B cell (primary cell): ENCODE measurements at regions not wholly inside any gene's neighbourhood (a gene's known extent, or its start where the extent isn't known, plus 50 kb on each side); places are given as distances from the start of the nearest gene placed in this dataset.

Experiments used
- ATAC-seq: fragments of 200-7000 bp; cut with Tn5 transposase; one replicate; pipeline ENCODE4 v1.10.0; 2021; ENCODE audit warnings: low read depth, mild to moderate bottlenecking, moderate number of reproducible peaks, moderate library complexity
- CTCF ChIA-PET: fragments of 350-600 bp; sonication (Branson Sonifier 250); formaldehyde crosslinking; loops from one replicate; lab custom pipeline; 2021; ENCODE audit warnings: antibody characterized with exemption, inconsistent platforms; lab: Charles Lee
- POLR2A ChIA-PET: fragments of 350-600 bp; sonication (Branson Sonifier 250); formaldehyde crosslinking; loops from one replicate; lab custom pipeline; 2021; ENCODE audit warnings: antibody characterized with exemption; lab: Charles Lee
- DNase-seq: peaks from one replicate; pipeline ENCODE4 v3.0.0; 2013
- H2AFZ ChIP-seq: 2 replicates; pipeline ENCODE4 v1.6.1; 2012; ENCODE audit warnings: mild to moderate bottlenecking, low read depth, low read length; ENCODE audit not compliant: insufficient read depth, poor library complexity, severe bottlenecking
- H3K27ac ChIP-seq, 2 donors: 1 replicate in 1 of 2; 2 replicates in 1 of 2; pipeline ENCODE4 v1.5.1; 2012 to 2013; ENCODE audit warnings: low read length in 2 of 2, mild to moderate bottlenecking in 2 of 2, moderate library complexity in 1 of 2
- H3K27me3 ChIP-seq, 4 experiments: fragments of 200-600 bp in 1 of 4; sonication (generic) in 1 of 4; replicated peaks in 1 of 4; 1 replicate in 2 of 4; 2 replicates in 2 of 4; pipeline versions ENCODE4 v1.6.1 to v1.7.0; 2013 to 2016; ENCODE audit warnings: low read length in 3 of 4, mild to moderate bottlenecking in 2 of 4, mixed read lengths in 1 of 4, moderate library complexity in 1 of 4; ENCODE audit not compliant: insufficient read depth in 4 of 4, control insufficient read depth in 3 of 4; ENCODE audit errors: control extremely low read depth in 1 of 4
- H3K36me3 ChIP-seq, 2 experiments: replicated peaks in 1 of 2; 1 replicate in 1 of 2; 2 replicates in 1 of 2; pipeline versions ENCODE4 v1.6.1 to v1.7.1; 2013; ENCODE audit warnings: low read length in 1 of 2; ENCODE audit not compliant: insufficient read depth in 2 of 2, control insufficient read depth in 1 of 2; ENCODE audit errors: control extremely low read depth in 1 of 2, extremely low read depth in 1 of 2
- H3K4me1 ChIP-seq, 2 donors: fragments of 200-600 bp in 1 of 2; sonication (generic) in 1 of 2; 1 replicate in 1 of 2; 2 replicates in 1 of 2; pipeline versions ENCODE4 v1.5.1 to v1.6.1; 2013 to 2017; ENCODE audit warnings: low read length in 2 of 2; ENCODE audit not compliant: control insufficient read depth in 2 of 2, insufficient read depth in 2 of 2
- H3K4me2 ChIP-seq: replicated peaks from 2 replicates; pipeline ENCODE3; 2012; ENCODE audit warnings: mild to moderate bottlenecking, low read depth, low read length; ENCODE audit not compliant: poor library complexity, severe bottlenecking
- H3K4me3 ChIP-seq, 5 experiments: fragments of 200-600 bp in 1 of 5; sonication (generic) in 1 of 5; 1 replicate in 3 of 5; 2 replicates in 2 of 5; pipeline versions ENCODE4 v1.5.1 to v1.7.0; 2011 to 2016; ENCODE audit warnings: low read length in 4 of 5, mild to moderate bottlenecking in 4 of 5, low read depth in 2 of 5, control low read depth in 1 of 5, moderate library complexity in 1 of 5; ENCODE audit not compliant: insufficient read depth in 1 of 5; ENCODE audit errors: control extremely low read depth in 1 of 5, extremely low read depth in 1 of 5
- H3K79me2 ChIP-seq: fragments of 200-600 bp; sonication (generic); one replicate; pipeline ENCODE4 v1.6.0; 2016; ENCODE audit warnings: low read length; ENCODE audit not compliant: control insufficient read depth, insufficient read depth
- H3K9ac ChIP-seq: fragments of 200-600 bp; sonication (generic); 2 replicates; pipeline ENCODE4 v1.6.1; 2017; ENCODE audit warnings: mild to moderate bottlenecking, low read length, moderate library complexity
- H3K9me3 ChIP-seq, 3 donors: one replicate each; pipeline versions ENCODE4 v1.6.1 to v1.7.1; 2013; ENCODE audit warnings: low read length in 2 of 3; ENCODE audit not compliant: control insufficient read depth in 2 of 3, insufficient read depth in 1 of 3; ENCODE audit errors: control extremely low read depth in 1 of 3
- H4K20me1 ChIP-seq: 2 replicates; pipeline ENCODE4 v1.6.0; 2012; ENCODE audit warnings: mild to moderate bottlenecking, low read length; ENCODE audit not compliant: insufficient read depth, control insufficient read depth, poor library complexity, severe bottlenecking
- H3K27ac Mint-ChIP-seq: one replicate; pipeline ENCODE4 v1.8.0; 2021; ENCODE audit warnings: mixed read lengths
- H3K27me3 Mint-ChIP-seq: one replicate; pipeline ENCODE4 v1.8.0; 2021; ENCODE audit warnings: mixed read lengths
- H3K4me1 Mint-ChIP-seq: one replicate; pipeline ENCODE4 v1.8.0; 2021; ENCODE audit warnings: mixed read lengths
- H3K4me3 Mint-ChIP-seq: one replicate; pipeline ENCODE4 v1.8.0; 2021; ENCODE audit warnings: mixed read lengths
- H3K9me3 Mint-ChIP-seq: one replicate; pipeline ENCODE4 v1.8.0; 2022; ENCODE audit warnings: mixed read lengths; ENCODE audit not compliant: insufficient read depth
- EZH2 ChIP-seq: IDR thresholded peaks from 2 replicates; pipeline ENCODE4 v1.6.1; 2012; ENCODE audit warnings: borderline replicate concordance, low read depth, mild to moderate bottlenecking, moderate library complexity, low read length; ENCODE audit not compliant: insufficient read depth, poor library complexity, severe bottlenecking
- whole genome bisulfite sequencing: methylation state at CpG from one replicate; pipeline ENCODE4 v1.1.5; 2013; ENCODE audit warnings: missing lambda C conversion rate; ENCODE audit not compliant: insufficient coverage; 5-methylcytosine and 5-hydroxymethylcytosine counted together
- intact Hi-C: fragments of 100-400 bp; cut with micrococcal nuclease; formaldehyde crosslinking; loops from one replicate; pipeline ENCODE4 v1.10.0; 2022
- TF ChIP-seq, protein P1 (sequence below): fragments of 200-600 bp; IDR thresholded peaks from one replicate; pipeline ENCODE4 v1.8.0; 2022; ENCODE audit warnings: antibody characterized with exemption, mild to moderate bottlenecking

DNA sequence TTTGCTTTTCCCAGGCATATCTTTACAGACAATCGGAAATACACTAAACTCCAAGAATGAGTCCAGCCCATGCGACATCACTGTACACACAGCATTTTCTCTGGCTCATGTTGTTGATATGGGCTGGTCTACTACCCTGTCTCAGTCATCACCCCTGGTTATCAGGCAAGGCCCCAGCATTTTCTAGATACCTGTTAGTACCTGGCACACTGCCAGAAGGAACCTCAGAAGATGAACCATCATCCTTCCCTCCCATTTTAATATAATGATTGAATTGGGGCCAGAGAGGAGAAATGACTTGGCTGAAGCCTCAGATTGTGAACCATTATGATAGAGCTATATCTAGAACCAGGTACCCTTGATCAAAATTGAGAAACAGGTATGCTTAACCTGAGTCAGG is 406.2 kb downstream of the CDH11 start:
- Histone ChIP-seq H3K4me2 (no peak overlapping the region), H3K4me3 (no peak overlapping the region), H3K36me3 (no peaks in the 10 kb centered on the region), H3K27me3 (no peaks in the 10 kb centered on the region), H3K4me1 (no peaks in the 10 kb centered on the region), H4K20me1 (no peaks in the 10 kb centered on the region), H3K9ac (no peak overlapping the region), H3K9me3 (no peaks in the 10 kb centered on the region), H3K79me2 (no peaks in the 10 kb centered on the region), H3K27ac (no peak overlapping the region), H2AFZ (no peak overlapping the region)
- ChIA-PET CTCF (no interaction called here), POLR2A (no interaction called here)
- no peaks in the 10 kb centered on the region for H3K4me1 Mint-ChIP-seq
- ATAC-seq = no peak
- H3K9me3 Mint-ChIP-seq = peaks cover 5% of the 10 kb centered on the region
- H3K27ac Mint-ChIP-seq = no peak overlapping the region
- TF ChIP-seq, protein P1, sequence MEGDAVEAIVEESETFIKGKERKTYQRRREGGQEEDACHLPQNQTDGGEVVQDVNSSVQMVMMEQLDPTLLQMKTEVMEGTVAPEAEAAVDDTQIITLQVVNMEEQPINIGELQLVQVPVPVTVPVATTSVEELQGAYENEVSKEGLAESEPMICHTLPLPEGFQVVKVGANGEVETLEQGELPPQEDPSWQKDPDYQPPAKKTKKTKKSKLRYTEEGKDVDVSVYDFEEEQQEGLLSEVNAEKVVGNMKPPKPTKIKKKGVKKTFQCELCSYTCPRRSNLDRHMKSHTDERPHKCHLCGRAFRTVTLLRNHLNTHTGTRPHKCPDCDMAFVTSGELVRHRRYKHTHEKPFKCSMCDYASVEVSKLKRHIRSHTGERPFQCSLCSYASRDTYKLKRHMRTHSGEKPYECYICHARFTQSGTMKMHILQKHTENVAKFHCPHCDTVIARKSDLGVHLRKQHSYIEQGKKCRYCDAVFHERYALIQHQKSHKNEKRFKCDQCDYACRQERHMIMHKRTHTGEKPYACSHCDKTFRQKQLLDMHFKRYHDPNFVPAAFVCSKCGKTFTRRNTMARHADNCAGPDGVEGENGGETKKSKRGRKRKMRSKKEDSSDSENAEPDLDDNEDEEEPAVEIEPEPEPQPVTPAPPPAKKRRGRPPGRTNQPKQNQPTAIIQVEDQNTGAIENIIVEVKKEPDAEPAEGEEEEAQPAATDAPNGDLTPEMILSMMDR = no peak
- TF ChIP-seq EZH2 = no peak
- no peaks in the 10 kb centered on the region for H3K27me3 Mint-ChIP-seq
- intact Hi-C loops = no loop called here
- no CpG with 5 or more reads among the region's 2 CpGs for WGBS
- DNase-seq = no peak
- H3K4me3 Mint-ChIP-seq = no peak overlapping the region

DNA sequence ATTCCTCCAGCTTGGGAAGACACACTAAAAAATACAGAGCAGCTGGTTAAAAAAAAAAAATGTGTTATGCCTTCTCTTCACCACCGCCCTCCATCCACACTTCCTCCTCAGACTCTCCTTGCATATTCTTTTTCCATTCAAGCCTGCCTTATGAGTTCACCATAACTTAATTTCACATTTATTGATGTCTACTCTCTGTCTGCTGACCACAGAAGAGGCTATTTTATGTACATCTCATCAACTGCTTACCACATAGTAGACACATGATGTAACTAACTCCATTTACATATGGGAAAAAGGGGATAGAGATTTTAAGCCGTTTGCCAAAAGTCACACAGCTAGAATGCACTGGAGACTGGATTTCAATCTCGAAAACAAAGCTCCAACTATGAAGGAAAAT is 409.8 kb downstream of the CDH11 start:
- Histone ChIP-seq H3K79me2 (no peaks in the 10 kb centered on the region), H3K9me3 (no peaks in the 10 kb centered on the region), H3K36me3 (no peaks in the 10 kb centered on the region), H4K20me1 (no peaks in the 10 kb centered on the region), H3K27ac (no peak overlapping the region), H3K4me2 (no peak overlapping the region), H3K9ac (no peak overlapping the region), H3K4me1 (no peaks in the 10 kb centered on the region), H3K27me3 (no peaks in the 10 kb centered on the region), H3K4me3 (no peak overlapping the region), H2AFZ (no peak overlapping the region)
- ATAC-seq = no peak
- no peaks in the 10 kb centered on the region for H3K4me1 Mint-ChIP-seq
- no peak overlapping the region for H3K27ac Mint-ChIP-seq
- CTCF ChIA-PET = no interaction called here
- intact Hi-C loops = no loop called here
- peaks cover 3% of the 10 kb centered on the region for H3K9me3 Mint-ChIP-seq
- TF ChIP-seq, protein P1 = no peak
- TF ChIP-seq EZH2 = no peak
- DNase-seq = no peak
- no peaks in the 10 kb centered on the region for H3K27me3 Mint-ChIP-seq
- POLR2A ChIA-PET = no interaction called here
- no peak overlapping the region for H3K4me3 Mint-ChIP-seq
- 88% methylated on average over 1 of the region's 3 CpGs for WGBS
